ENCODE measurements at regions not wholly inside any gene's neighbourhood (a gene's known extent, or its start where the extent isn't known, plus 50 kb on each side); places are given as distances from the start of the nearest gene placed in this dataset.

DNA sequence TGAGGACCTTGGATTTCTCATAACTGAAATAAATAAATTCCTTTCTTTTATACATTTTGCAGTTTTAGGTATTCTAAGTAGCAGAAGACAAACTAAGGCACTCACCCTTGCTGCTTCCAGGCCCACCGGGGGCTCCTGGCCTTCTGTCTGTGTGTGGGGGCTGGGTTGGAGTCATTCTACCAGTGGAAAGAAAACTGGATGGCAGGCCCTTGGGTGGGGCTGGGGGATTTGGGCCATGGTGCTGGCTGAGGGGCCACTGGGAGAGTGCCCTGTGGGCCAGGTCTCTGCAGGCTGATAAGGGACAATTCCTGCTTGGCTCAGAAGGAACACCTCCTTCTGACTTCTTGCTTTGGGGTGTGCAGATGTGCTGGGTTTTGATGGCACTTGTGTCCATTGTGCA is 54.0 kb upstream of the CSF3R start:
- POLR2A ChIA-PET, result no interaction called here
- no peak for DNase-seq (ENCODE audit: low read depth, low spot score)
- no peak overlapping the region for H3K4me3 ChIP-seq (ENCODE audit: low read depth, low read length)
- TF ChIP-seq, protein P1, sequence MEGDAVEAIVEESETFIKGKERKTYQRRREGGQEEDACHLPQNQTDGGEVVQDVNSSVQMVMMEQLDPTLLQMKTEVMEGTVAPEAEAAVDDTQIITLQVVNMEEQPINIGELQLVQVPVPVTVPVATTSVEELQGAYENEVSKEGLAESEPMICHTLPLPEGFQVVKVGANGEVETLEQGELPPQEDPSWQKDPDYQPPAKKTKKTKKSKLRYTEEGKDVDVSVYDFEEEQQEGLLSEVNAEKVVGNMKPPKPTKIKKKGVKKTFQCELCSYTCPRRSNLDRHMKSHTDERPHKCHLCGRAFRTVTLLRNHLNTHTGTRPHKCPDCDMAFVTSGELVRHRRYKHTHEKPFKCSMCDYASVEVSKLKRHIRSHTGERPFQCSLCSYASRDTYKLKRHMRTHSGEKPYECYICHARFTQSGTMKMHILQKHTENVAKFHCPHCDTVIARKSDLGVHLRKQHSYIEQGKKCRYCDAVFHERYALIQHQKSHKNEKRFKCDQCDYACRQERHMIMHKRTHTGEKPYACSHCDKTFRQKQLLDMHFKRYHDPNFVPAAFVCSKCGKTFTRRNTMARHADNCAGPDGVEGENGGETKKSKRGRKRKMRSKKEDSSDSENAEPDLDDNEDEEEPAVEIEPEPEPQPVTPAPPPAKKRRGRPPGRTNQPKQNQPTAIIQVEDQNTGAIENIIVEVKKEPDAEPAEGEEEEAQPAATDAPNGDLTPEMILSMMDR (IDR thresholded peaks at IDR 0.05; ENCODE audit: insufficient read depth, low read length, missing control alignments), result no peak
- CTCF ChIA-PET, result no interaction called here

DNA sequence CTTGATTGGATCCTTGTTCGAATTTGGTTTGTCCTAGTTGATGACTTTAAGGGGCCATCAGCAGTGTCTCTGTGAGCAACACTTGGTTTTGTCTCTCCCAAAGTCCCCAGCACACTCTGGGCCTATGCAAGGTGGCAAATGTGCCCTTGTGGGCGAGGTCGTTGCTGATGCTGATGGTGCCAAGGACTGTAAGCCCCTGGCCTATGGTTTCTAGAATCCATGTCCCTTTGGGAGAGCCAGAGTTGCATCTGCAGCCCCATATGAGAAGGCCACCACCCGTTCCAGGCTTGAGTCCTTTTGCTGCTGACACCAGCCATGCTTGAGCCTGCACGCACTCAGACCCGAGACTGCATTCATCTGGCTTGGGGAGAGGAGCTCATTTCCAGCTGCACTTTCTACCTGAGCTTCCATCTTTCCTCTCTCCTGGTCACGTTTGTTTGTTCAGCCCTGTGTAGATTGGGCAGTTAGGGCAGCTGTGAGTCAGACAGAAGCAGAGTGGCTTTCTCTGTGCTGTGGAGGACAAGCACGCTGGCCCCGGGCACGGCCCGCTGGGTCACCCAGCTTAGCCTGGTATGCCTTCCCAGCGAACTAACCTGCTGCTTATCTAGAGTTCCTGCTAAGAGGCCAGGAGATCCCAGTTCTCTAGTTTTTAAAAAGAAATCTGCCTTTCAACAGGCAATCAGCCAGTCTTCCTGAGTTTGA is 52.1 kb upstream of the CSF3R start:
- ChIA-PET CTCF (interaction anchor here (3.0 kb wide), 1 partner anchor 18 kb away, joined by 15 read pairs; no protein-coding TSS in a partner anchor), POLR2A (no interaction called here)
- DNase-seq (ENCODE audit: low read depth, low spot score), result no peak
- TF ChIP-seq, protein P1 (IDR thresholded peaks at IDR 0.05; ENCODE audit: insufficient read depth, low read length, missing control alignments), result no peak
- no peak overlapping the region for H3K4me3 ChIP-seq (ENCODE audit: low read depth, low read length)

DNA sequence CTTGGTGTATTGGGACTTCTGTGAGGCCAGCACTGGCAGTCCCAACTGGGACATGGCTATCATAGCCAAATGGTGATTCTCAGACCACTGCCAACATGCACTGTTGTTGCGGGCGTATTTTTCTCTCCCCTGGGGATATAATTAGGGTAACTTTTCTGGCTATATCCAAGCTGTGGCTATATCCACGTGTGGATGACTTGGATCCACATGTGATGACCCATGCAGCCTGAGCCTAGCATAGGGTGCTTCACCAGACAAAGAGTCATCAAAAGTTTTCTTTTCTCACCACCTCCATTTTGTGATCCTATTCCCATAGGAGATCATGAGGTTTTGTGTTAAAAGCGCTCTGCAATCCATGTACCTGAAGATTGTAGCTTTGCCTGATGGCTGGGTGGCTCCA is 51.2 kb upstream of the CSF3R start:
- ChIA-PET CTCF (interaction anchor here (3.0 kb wide), 1 partner anchor 17 kb away, joined by 15 read pairs; no protein-coding TSS in a partner anchor), POLR2A (no interaction called here)
- no peak overlapping the region for H3K4me3 ChIP-seq (ENCODE audit: low read depth, low read length)
- TF ChIP-seq, protein P1 (IDR thresholded peaks at IDR 0.05; ENCODE audit: insufficient read depth, low read length, missing control alignments), result no peak
- DNase-seq (ENCODE audit: low read depth, low spot score), result no peak

DNA sequence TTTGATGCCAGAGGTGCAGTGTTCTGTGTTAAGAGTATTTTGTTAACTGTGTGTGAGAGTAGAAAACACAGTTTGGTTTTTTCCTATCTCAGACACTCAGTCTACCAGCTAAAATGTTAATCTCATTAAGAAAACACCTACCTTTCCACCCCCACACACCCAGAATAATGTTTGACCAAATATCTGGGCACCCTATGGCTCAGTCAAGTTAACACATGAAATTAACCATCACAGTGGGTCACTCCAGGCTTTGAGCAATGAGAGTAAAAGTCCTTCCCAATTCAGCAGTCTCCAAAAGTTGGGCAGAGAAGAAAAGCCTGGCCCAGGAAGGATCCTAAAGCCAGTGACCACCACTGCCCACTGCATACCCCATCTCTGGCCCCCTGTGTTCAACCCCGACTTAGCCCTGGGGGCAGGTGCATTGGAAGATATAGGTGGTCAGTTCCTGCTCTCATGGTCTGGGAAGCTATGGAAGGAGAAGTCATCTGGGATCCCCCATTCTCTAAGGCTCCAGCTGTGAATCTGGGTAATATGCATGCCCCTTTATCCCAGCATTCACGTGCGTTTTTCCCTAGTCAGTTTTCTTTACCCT is 50.2 kb upstream of the CSF3R start:
- ChIA-PET POLR2A (no interaction called here), CTCF (interaction anchor here (2.0 to 3.0 kb wide), 2 partner anchors 16 to 17 kb away, joined by 5 to 15 read pairs; no protein-coding TSS in a partner anchor)
- no peak overlapping the region for H3K4me3 ChIP-seq (ENCODE audit: low read depth, low read length)
- no peak for DNase-seq (ENCODE audit: low read depth, low spot score)
- TF ChIP-seq, protein P1 (IDR thresholded peaks at IDR 0.05; ENCODE audit: insufficient read depth, low read length, missing control alignments), result no peak

Measured in AG04449 (cell line).